Immature natural killer cell (primary cell): ENCODE measurements at regions not wholly inside any gene's neighbourhood (a gene's known extent, or its start where the extent isn't known, plus 50 kb on each side); places are given as distances from the start of the nearest gene placed in this dataset.
"Not testable (repeated sequence)": the region's sequence is repeated elsewhere in the genome, so short reads cannot be mapped to it uniquely, and the experiment has no call there.

ENCODE experiments used
- DNase-seq, 3 donors: peaks; one replicate each; pipeline ENCODE4 v3.0.0; 2022; ENCODE audit warnings: mixed read lengths in 1 of 3
- H3K27ac Mint-ChIP-seq, 6 donors: one replicate each; pipeline ENCODE4 v1.8.0; 2020; ENCODE audit warnings: mixed read lengths in 6 of 6, mild to moderate bottlenecking in 5 of 6, inconsistent platforms in 4 of 6, moderate library complexity in 3 of 6
- H3K27me3 Mint-ChIP-seq, 3 donors: one replicate each; pipeline ENCODE4 v1.8.0; 2020 to 2021; ENCODE audit warnings: low read depth in 3 of 3, mild to moderate bottlenecking in 3 of 3, mixed read lengths in 3 of 3, moderate library complexity in 3 of 3, inconsistent platforms in 1 of 3
- H3K36me3 Mint-ChIP-seq, 3 donors: one replicate each; pipeline ENCODE4 v1.8.0; 2020; ENCODE audit warnings: mixed read lengths in 3 of 3, inconsistent platforms in 2 of 3, mild to moderate bottlenecking in 2 of 3
- H3K4me1 Mint-ChIP-seq, 2 donors: one replicate each; pipeline ENCODE4 v1.8.0; 2020; ENCODE audit warnings: inconsistent platforms in 2 of 2, mild to moderate bottlenecking in 2 of 2, mixed read lengths in 2 of 2, moderate library complexity in 1 of 2
- H3K4me3 Mint-ChIP-seq, 5 donors: one replicate each; pipeline ENCODE4 v1.8.0; 2020; ENCODE audit warnings: mild to moderate bottlenecking in 5 of 5, mixed read lengths in 5 of 5, inconsistent platforms in 3 of 5, moderate library complexity in 3 of 5
- H3K9me3 Mint-ChIP-seq, 6 donors: one replicate each; pipeline ENCODE4 v1.8.0; 2020; ENCODE audit warnings: mild to moderate bottlenecking in 6 of 6, mixed read lengths in 6 of 6, inconsistent platforms in 4 of 6, moderate library complexity in 3 of 6

DNA sequence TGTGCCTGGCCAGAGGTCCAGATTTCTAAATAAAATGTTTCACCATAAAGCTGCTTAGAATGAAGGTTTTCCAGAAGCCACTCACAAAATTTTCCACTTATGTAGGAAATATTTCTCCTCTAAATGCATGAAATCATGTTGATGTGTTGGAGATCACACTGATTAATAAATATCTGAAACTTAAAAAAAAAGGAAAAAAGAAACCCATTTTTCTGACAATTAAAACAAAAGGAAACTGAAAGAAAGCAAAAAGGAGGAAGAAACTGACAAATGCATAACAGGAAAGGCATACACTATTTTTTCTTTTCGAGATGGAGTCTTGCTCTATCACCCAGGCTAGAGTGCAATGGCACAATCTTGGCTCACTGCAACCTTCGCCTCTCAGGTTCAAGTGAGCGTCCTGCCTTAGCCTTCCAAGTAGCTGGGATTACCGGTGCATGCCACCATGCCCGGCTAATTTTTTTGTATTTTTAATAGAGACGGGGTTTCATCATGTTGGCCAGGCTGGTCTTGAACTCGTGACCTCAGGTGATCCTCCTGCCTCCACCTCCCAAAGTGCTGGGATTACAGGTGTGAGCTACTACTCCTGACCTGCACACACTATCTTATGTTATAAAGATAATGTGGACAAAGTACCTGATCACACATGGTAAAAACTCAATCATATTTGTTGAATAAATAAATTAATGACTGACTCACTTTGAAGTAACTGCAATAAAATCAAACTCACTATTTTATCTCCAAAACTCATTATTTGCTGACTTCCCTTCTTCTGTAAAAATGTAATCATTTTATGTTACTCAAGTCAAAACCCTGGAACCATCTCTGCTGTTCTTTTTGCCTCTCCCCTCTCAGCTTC, 149.8 kb upstream of the NR5A2 start:
- Mint-ChIP-seq H3K4me3 (no peak overlapping the region), H3K4me1 (no peaks in the 10 kb centered on the region), H3K27ac (no peak overlapping the region), H3K27me3 (peaks cover 0 to 3% (median 1%) of the 10 kb centered on the region in 3 donors), H3K9me3 (peaks cover 0 to 6% (median 0%) of the 10 kb centered on the region in 6 donors), H3K36me3 (no peaks in the 10 kb centered on the region)
- no peak for DNase-seq

DNA sequence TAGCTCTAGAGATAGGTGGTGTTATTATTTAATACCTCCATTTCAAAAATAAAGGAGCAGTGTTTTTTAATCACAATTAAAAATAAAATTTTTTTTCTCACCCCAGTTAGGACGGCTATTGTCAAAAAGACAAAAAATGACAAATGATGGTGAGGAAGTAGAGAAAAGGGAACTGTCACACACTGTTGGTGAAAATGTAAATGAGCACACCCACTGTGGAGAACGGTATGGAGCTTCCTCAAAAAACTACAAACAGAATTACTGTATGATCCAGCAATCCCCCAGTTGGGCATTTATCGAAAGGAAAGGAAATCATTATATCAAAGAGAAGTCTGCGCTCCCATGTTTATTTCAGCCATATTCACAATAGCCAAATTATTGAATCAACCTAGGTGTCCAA, 148.7 kb upstream of the NR5A2 start:
- Mint-ChIP-seq H3K9me3 (peaks cover 0 to 4% (median 0%) of the 10 kb centered on the region in 6 donors), H3K4me3 (no peak overlapping the region), H3K27me3 (peaks cover 0 to 2% (median 1%) of the 10 kb centered on the region in 3 donors), H3K36me3 (no peaks in the 10 kb centered on the region), H3K27ac (no peak overlapping the region), H3K4me1 (no peaks in the 10 kb centered on the region)
- no peak for DNase-seq

DNA sequence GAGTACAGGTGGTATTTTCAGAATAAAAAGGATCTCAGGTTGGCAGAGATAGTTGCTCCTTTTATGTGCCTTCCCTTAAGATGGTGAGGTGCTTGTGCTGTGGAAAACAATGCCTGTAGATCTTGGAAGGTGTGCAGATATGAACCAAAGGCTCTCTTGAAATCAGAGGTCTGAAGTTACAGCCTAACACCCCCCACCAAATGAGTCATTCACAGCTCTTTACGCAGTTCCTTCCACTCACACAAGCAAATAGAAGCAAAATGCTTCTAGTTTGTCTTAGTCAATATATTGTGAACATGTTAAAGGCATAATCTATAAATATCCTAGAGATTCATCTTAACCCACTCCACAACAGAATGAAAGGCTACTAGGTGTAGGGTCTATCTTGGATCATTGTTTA, 128.9 kb upstream of the NR5A2 start:
- peaks cover 0 to 4% (median 3%) of the 10 kb centered on the region in 3 donors for H3K27me3 Mint-ChIP-seq
- peaks cover 0 to 4% (median 0%) of the 10 kb centered on the region in 3 donors for H3K36me3 Mint-ChIP-seq
- no peak for DNase-seq
- H3K4me3 Mint-ChIP-seq = no peak overlapping the region
- H3K4me1 Mint-ChIP-seq = no peaks in the 10 kb centered on the region
- peaks cover 0 to 1% (median 0%) of the 10 kb centered on the region in 6 donors for H3K9me3 Mint-ChIP-seq
- H3K27ac Mint-ChIP-seq = no peak overlapping the region

- Mint-ChIP-seq H3K27ac (no peak overlapping the region), H3K36me3 (no peaks in the 10 kb centered on the region), H3K27me3 (peaks cover 0 to 3% (median 0%) of the 10 kb centered on the region in 3 donors), H3K4me3 (no peak overlapping the region), H3K4me1 (no peaks in the 10 kb centered on the region), H3K9me3 (peaks cover 0 to 1% (median 0%) of the 10 kb centered on the region in 6 donors)
- DNase-seq = no peak
Observed at GRCh38 chr1:199901341-199901740, 126.2 kb upstream of the NR5A2 start.

DNA sequence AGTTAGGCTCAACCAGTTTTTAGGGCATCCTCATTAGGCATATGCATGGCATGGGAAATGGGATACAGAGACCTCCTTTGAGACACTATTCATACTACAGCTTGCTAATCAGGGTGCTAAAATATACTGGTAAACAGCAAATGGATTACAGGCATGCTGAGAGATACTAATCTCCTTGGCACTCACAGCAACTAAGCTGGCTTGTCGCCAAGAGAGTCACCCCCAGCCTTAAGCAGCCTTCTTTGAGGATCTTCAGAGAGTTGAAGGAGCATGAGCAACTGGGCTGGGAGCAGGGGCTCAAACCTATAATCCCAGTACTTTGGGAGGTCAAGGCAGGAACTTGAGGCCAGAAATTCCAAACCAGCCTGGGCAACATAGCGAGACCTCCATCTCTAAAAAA, 120.1 kb upstream of the NR5A2 start:
- no peak overlapping the region for H3K27ac Mint-ChIP-seq
- peaks cover 0 to 3% (median 2%) of the 10 kb centered on the region in 3 donors for H3K27me3 Mint-ChIP-seq
- DNase-seq = no peak
- H3K36me3 Mint-ChIP-seq = no peaks in the 10 kb centered on the region
- no peaks in the 10 kb centered on the region for H3K4me1 Mint-ChIP-seq
- H3K9me3 Mint-ChIP-seq = peaks cover 0 to 1% (median 0%) of the 10 kb centered on the region in 6 donors
- H3K4me3 Mint-ChIP-seq = no peak overlapping the region

DNA sequence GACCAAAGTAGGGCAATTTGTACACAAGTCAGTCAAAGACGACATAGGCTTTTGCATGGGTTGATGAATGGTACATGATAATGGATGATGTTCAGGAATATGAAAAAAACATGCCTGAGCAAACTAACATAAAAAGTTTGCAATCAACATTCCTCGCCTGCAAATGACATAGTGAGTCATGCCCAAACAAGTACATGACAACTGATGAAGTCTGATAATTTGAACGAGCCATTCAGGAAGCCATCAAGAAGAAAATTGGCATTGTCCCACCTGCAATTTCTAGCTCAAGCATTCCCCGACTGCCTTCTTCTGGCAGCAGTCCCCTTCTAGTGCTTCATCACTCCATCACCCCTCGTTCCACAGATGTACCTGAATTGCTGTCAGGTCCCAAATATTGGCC, 118.4 kb upstream of the NR5A2 start:
- no peak for DNase-seq
- no peaks in the 10 kb centered on the region for H3K9me3 Mint-ChIP-seq
- H3K27me3 Mint-ChIP-seq = peaks cover 0 to 3% (median 2%) of the 10 kb centered on the region in 3 donors
- H3K4me3 Mint-ChIP-seq = no peak overlapping the region
- no peaks in the 10 kb centered on the region for H3K4me1 Mint-ChIP-seq
- no peak overlapping the region for H3K27ac Mint-ChIP-seq
- H3K36me3 Mint-ChIP-seq = no peaks in the 10 kb centered on the region

GRCh38 chr1:199913318-199913717, 114.2 kb upstream of the NR5A2 start:
- Mint-ChIP-seq H3K36me3 (no peaks in the 10 kb centered on the region), H3K27ac (no peak overlapping the region), H3K27me3 (peaks cover 0 to 6% (median 2%) of the 10 kb centered on the region in 3 donors), H3K4me3 (no peak overlapping the region), H3K4me1 (no peaks in the 10 kb centered on the region), H3K9me3 (no peaks in the 10 kb centered on the region)
- no peak for DNase-seq

- H3K36me3 Mint-ChIP-seq = no peaks in the 10 kb centered on the region
- H3K27ac Mint-ChIP-seq = no peak overlapping the region
- H3K9me3 Mint-ChIP-seq = no peaks in the 10 kb centered on the region
- DNase-seq = no peak
- no peak overlapping the region for H3K4me3 Mint-ChIP-seq
- no peaks in the 10 kb centered on the region for H3K4me1 Mint-ChIP-seq
- H3K27me3 Mint-ChIP-seq = peaks cover 2 to 6% (median 2%) of the 10 kb centered on the region in 3 donors
Observed at GRCh38 chr1:199914546-199914945, 113.0 kb upstream of the NR5A2 start.

- Mint-ChIP-seq H3K4me3 (no peak overlapping the region), H3K36me3 (no peaks in the 10 kb centered on the region), H3K9me3 (peaks cover 0 to 2% (median 0%) of the 10 kb centered on the region in 6 donors), H3K27me3 (peaks cover 4 to 6% (median 5%) of the 10 kb centered on the region in 3 donors), H3K27ac (no peak overlapping the region), H3K4me1 (no peaks in the 10 kb centered on the region)
- no peak for DNase-seq
Observed at GRCh38 chr1:199918196-199918769, 109.2 kb upstream of the NR5A2 start.

DNA sequence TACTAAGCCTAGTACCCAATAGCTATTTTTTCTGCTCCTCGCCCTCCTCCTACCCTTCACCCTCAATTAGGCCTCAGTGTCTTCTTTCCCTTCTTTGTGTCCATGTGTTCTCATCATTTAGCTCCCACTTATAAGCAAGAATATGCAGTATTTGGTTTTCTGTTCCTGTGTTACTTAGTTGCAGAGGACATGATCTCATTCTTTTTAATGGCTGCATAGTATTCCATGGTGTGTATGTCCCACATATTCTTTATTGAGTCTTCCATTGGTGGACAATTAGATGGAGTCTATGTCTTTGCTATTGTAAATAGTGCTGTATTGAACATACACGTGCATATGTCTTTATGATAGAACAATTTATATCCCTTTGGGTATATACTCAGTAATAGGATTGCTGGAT, 106.9 kb upstream of the NR5A2 start:
- H3K27me3 Mint-ChIP-seq = peaks cover 4 to 6% (median 5%) of the 10 kb centered on the region in 3 donors
- H3K27ac Mint-ChIP-seq = no peak overlapping the region
- no peaks in the 10 kb centered on the region for H3K4me1 Mint-ChIP-seq
- H3K4me3 Mint-ChIP-seq = no peak overlapping the region
- DNase-seq = no peak
- H3K36me3 Mint-ChIP-seq = no peaks in the 10 kb centered on the region
- peaks cover 0 to 2% (median 0%) of the 10 kb centered on the region in 6 donors for H3K9me3 Mint-ChIP-seq

DNA sequence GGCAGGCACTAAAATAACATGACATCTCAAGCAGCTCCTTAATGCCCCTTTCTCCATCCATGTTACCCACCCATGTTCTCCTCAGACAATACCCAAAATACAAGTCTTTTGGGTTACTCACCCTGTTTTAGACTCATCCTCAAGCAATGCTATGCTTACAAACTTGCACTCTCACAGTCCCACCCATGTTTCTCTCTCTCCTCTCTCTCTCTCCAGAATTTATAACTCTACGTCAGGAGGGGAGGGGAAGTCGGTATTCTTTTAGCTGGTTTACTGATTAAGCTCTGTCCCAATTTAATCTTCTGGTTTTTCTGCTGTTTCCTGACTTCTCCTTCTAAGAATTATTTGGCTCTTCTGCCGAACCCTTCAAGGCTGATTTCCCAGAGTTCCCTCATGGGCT, 98.0 kb upstream of the NR5A2 start:
- no peaks in the 10 kb centered on the region for H3K36me3 Mint-ChIP-seq
- H3K27ac Mint-ChIP-seq = no peak overlapping the region
- H3K9me3 Mint-ChIP-seq = no peaks in the 10 kb centered on the region
- no peak for DNase-seq
- H3K4me1 Mint-ChIP-seq = peaks cover 7 to 10% of the 10 kb centered on the region in 2 donors
- peaks cover 2 to 4% (median 4%) of the 10 kb centered on the region in 3 donors for H3K27me3 Mint-ChIP-seq
- H3K4me3 Mint-ChIP-seq = no peak overlapping the region

- H3K9me3 Mint-ChIP-seq, H3K27me3 Mint-ChIP-seq, H3K27ac Mint-ChIP-seq, H3K4me3 Mint-ChIP-seq, H3K4me1 Mint-ChIP-seq, H3K36me3 Mint-ChIP-seq, DNase-seq: not testable (repeated sequence)
Observed at GRCh38 chr1:199930067-199930466, 97.4 kb upstream of the NR5A2 start.

DNA sequence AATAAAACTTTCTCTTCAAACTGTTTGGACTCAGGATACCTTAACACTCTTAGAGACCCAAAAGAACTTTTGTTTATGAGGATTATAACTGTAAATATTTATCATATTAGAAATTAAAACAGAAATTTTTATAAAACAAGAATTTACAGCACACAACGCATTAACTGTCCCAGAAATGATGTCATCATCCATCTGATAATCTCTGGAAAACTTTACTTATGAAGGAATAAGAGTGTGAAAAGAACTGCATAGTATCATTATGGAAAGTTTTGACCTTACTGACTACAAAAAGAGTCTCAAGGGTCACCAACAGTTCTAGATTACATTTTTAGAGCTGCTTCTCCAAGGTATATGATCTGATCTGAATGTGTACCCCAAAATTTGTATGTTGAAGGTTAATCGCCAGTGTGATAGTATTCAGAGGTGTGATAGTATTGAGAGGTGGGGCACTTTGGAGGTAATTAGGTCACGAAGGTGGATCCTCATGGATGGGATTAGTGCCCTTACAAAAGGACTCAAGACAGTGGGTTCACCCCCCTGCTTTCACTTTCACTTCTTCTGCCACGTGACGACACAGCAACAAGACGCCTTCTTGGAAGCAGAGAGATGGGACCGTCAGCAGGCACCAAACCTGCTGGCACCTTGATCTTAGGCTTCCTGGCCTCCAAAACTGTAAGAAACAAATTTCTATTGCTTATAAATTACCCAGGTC, 95.7 kb upstream of the NR5A2 start:
- no peaks in the 10 kb centered on the region for H3K9me3 Mint-ChIP-seq
- peaks cover 4 to 11% (median 4%) of the 10 kb centered on the region in 3 donors for H3K27me3 Mint-ChIP-seq
- peak in 2 of 3 donors; percentile 5 to 23 for DNase-seq

GRCh38 chr1:199932462-199932861, 95.0 kb upstream of the NR5A2 start:
- Mint-ChIP-seq H3K9me3 (peaks cover 0 to 3% (median 0%) of the 10 kb centered on the region in 6 donors), H3K4me1 (peaks cover 7 to 10% of the 10 kb centered on the region in 2 donors), H3K27me3 (peaks cover 4 to 16% (median 7%) of the 10 kb centered on the region in 3 donors), H3K27ac (peak overlapping the region in 1 of 6 donors; percentile 37), H3K36me3 (peaks cover 0 to 4% (median 0%) of the 10 kb centered on the region in 3 donors), H3K4me3 (peak overlapping the region; percentile 48 to 84 (median 75))
- DNase-seq = no peak

More for the DNA sequence above, 95.7 kb upstream of the NR5A2 start:
- Mint-ChIP-seq H3K4me3 (peak overlapping the region; percentile 48 to 84 (median 75)), H3K27ac (peak overlapping the region in 1 of 6 donors; percentile 37), H3K4me1 (peaks cover 7 to 10% of the 10 kb centered on the region in 2 donors), H3K36me3 (peaks cover 0 to 4% (median 0%) of the 10 kb centered on the region in 3 donors)
